Progenitor cell of endocrine pancreas (in vitro differentiated cells): ENCODE measurements at regions not wholly inside any gene's neighbourhood (a gene's known extent, or its start where the extent isn't known, plus 50 kb on each side); places are given as distances from the start of the nearest gene placed in this dataset.

Source experiments
- DNase-seq: peaks from one replicate; pipeline ENCODE4 v3.0.0; 2021; ENCODE audit warnings: low spot score; ENCODE audit not compliant: unreplicated experiment
- H3K27ac Mint-ChIP-seq: 2 replicates; pipeline ENCODE4 v1.8.0; 2021; ENCODE audit warnings: mild to moderate bottlenecking, moderate library complexity, mixed read lengths
- H3K27me3 Mint-ChIP-seq: 2 replicates; pipeline ENCODE4 v1.8.0; 2021; ENCODE audit warnings: mixed read lengths
- H3K36me3 Mint-ChIP-seq: 2 replicates; pipeline ENCODE4 v1.8.0; 2022; ENCODE audit warnings: mixed read lengths; ENCODE audit not compliant: insufficient read depth
- H3K4me1 Mint-ChIP-seq: 2 replicates; pipeline ENCODE4 v1.8.0; 2021; ENCODE audit warnings: low read depth, mixed read lengths
- H3K4me3 Mint-ChIP-seq: 2 replicates; pipeline ENCODE4 v1.8.0; 2021; ENCODE audit warnings: low read depth, mild to moderate bottlenecking, moderate library complexity, mixed read lengths
- H3K9me3 Mint-ChIP-seq: 2 replicates; pipeline ENCODE4 v1.8.0; 2021; ENCODE audit warnings: low read depth, mixed read lengths
- CTCF ChIP-seq: fragments of 200-600 bp; sonication (generic); IDR thresholded peaks from one replicate; pipeline ENCODE4 v1.5.0; 2021; ENCODE audit warnings: antibody characterized with exemption, mild to moderate bottlenecking; ENCODE audit not compliant: unreplicated experiment

GRCh38 chr3:31140470-31140869 is 246.0 kb upstream of the GADL1 start:
- no peak for TF ChIP-seq CTCF
- no peak for DNase-seq
- no peaks in the 10 kb centered on the region for H3K27me3 Mint-ChIP-seq
- no peaks in the 10 kb centered on the region for H3K36me3 Mint-ChIP-seq
- peaks cover 20% of the 10 kb centered on the region for H3K4me1 Mint-ChIP-seq
- H3K27ac Mint-ChIP-seq = no peak overlapping the region
- H3K4me3 Mint-ChIP-seq = no peak overlapping the region
- peaks cover 6% of the 10 kb centered on the region for H3K9me3 Mint-ChIP-seq

- no peaks in the 10 kb centered on the region for H3K27me3 Mint-ChIP-seq
- peaks cover 8% of the 10 kb centered on the region for H3K9me3 Mint-ChIP-seq
- no peak for DNase-seq
- H3K4me3 Mint-ChIP-seq = no peak overlapping the region
- H3K4me1 Mint-ChIP-seq = peaks cover 20% of the 10 kb centered on the region
- H3K27ac Mint-ChIP-seq = no peak overlapping the region
- H3K36me3 Mint-ChIP-seq = no peaks in the 10 kb centered on the region
- TF ChIP-seq CTCF = no peak
Measured at GRCh38 chr3:31142139-31142538, 247.7 kb upstream of the GADL1 start.

GRCh38 chr3:31142543-31142942 is 248.1 kb upstream of the GADL1 start:
- Mint-ChIP-seq H3K4me3 (no peak overlapping the region), H3K9me3 (peaks cover 8% of the 10 kb centered on the region), H3K27me3 (no peaks in the 10 kb centered on the region), H3K4me1 (peaks cover 20% of the 10 kb centered on the region), H3K36me3 (no peaks in the 10 kb centered on the region), H3K27ac (peak overlapping the region; percentile 45)
- TF ChIP-seq CTCF = no peak
- no peak for DNase-seq

GRCh38 chr3:31145062-31145461 is 250.6 kb upstream of the GADL1 start:
- Mint-ChIP-seq H3K36me3 (peaks cover 2% of the 10 kb centered on the region), H3K27ac (no peak overlapping the region), H3K9me3 (peaks cover 18% of the 10 kb centered on the region), H3K4me1 (peaks cover 15% of the 10 kb centered on the region), H3K4me3 (no peak overlapping the region), H3K27me3 (no peaks in the 10 kb centered on the region)
- DNase-seq = no peak
- no peak for TF ChIP-seq CTCF

- no peak for DNase-seq
- H3K27ac Mint-ChIP-seq = no peak overlapping the region
- no peaks in the 10 kb centered on the region for H3K27me3 Mint-ChIP-seq
- peaks cover 2% of the 10 kb centered on the region for H3K36me3 Mint-ChIP-seq
- no peak for TF ChIP-seq CTCF
- H3K9me3 Mint-ChIP-seq = peaks cover 23% of the 10 kb centered on the region
- peaks cover 3% of the 10 kb centered on the region for H3K4me1 Mint-ChIP-seq
- no peak overlapping the region for H3K4me3 Mint-ChIP-seq
Measured at GRCh38 chr3:31147550-31147949, 253.1 kb upstream of the GADL1 start.
